ENCODE measurements at regions not wholly inside any gene's neighbourhood (a gene's known extent, or its start where the extent isn't known, plus 50 kb on each side); places are given as distances from the start of the nearest gene placed in this dataset.
A peak's percentile ranks its signal among the peaks of the same experiment; 100 is the strongest.

DNA sequence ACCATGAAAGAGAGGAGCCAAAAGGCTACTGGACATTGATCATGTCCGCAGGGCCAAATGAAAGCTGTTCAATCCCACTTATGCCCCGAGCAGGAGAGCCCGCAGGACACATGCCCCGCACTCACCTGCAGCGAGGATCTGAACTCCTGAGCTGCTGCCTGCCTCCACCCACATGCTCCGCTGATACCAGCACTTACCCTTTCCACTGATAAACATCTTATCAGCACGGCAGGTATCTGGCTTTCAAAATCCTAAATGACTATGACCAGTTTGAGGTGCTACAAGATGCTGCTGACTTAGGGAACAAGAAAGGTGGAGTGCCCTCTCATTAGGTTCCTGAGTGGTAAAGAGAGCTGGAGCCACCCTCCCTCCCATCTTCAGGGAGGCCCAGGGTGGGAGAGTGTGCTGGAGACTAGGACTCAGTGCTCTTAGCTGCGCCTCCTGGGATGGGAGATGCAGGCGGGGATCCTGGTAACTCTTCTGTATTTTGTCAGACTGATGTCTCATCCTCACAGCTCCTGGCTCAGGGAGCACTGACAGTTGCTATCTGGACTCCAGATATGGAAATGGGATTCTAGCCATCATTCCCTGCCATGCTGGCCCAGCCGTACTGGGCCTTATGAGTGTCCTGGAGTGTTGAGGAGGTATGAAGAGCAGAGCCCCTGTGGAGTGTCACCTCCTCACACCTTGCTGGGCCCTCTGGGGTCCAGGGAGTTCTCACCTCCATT, 86.4 kb upstream of the F3 start:
- no peak for ATAC-seq
- no peak for TF ChIP-seq CSDC2 (CRISPR knock-in tag; IDR thresholded peaks at IDR 0.05)

DNA sequence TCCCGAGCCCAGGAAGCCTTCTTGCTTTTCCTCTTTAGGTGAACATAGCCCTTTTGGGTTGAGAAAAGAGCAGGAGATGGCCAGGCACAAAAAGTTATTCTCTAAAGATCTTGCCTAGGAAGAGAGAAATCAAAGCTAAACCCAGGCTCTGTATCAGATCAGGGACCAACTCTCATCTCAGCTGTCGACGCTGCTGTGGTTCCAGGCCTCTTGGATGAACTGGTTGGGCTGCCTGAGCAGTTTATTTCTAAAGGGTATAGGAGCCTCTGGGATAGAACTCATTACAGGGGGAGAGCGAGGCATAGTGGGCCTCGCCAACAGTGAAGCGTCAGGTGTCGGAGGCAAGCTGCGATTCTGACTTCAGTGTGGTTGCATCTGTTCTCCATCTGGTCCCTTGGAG, 82.6 kb upstream of the F3 start:
- no peak for ATAC-seq
- TF ChIP-seq SNAI2 (CRISPR knock-in tag; IDR thresholded peaks at IDR 0.05), result no peak
- TF ChIP-seq, protein P1, sequence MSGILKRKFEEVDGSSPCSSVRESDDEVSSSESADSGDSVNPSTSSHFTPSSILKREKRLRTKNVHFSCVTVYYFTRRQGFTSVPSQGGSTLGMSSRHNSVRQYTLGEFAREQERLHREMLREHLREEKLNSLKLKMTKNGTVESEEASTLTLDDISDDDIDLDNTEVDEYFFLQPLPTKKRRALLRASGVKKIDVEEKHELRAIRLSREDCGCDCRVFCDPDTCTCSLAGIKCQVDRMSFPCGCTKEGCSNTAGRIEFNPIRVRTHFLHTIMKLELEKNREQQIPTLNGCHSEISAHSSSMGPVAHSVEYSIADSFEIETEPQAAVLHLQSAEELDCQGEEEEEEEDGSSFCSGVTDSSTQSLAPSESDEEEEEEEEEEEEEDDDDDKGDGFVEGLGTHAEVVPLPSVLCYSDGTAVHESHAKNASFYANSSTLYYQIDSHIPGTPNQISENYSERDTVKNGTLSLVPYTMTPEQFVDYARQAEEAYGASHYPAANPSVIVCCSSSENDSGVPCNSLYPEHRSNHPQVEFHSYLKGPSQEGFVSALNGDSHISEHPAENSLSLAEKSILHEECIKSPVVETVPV (CRISPR knock-in tag; IDR thresholded peaks at IDR 0.05), result no peak
- TF ChIP-seq PATZ1 (CRISPR knock-in tag; IDR thresholded peaks at IDR 0.05; ENCODE audit: borderline replicate concordance), result no peak
- TF ChIP-seq ISL1 (CRISPR knock-in tag; IDR thresholded peaks at IDR 0.05), result no peak
- TF ChIP-seq OSR1 (CRISPR knock-in tag; IDR thresholded peaks at IDR 0.05), result no peak
- no peak for TF ChIP-seq ARNTL (CRISPR knock-in tag; IDR thresholded peaks at IDR 0.05; ENCODE audit: borderline replicate concordance, low read depth)
- no peak for TF ChIP-seq GLIS3 (CRISPR knock-in tag; IDR thresholded peaks at IDR 0.05)
- no peak for TF ChIP-seq RARB (CRISPR knock-in tag; IDR thresholded peaks at IDR 0.05)

- ATAC-seq, result peak; percentile 7; the same call in 1 of the 3 replicates
- TF ChIP-seq, protein P2, sequence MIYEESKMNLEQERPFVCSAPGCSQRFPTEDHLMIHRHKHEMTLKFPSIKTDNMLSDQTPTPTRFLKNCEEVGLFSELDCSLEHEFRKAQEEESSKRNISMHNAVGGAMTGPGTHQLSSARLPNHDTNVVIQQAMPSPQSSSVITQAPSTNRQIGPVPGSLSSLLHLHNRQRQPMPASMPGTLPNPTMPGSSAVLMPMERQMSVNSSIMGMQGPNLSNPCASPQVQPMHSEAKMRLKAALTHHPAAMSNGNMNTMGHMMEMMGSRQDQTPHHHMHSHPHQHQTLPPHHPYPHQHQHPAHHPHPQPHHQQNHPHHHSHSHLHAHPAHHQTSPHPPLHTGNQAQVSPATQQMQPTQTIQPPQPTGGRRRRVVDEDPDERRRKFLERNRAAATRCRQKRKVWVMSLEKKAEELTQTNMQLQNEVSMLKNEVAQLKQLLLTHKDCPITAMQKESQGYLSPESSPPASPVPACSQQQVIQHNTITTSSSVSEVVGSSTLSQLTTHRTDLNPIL (CRISPR knock-in tag; IDR thresholded peaks at IDR 0.05; ENCODE audit: low read depth), result no peak
- TF ChIP-seq ZNF565 (CRISPR knock-in tag; conservative IDR thresholded peaks at IDR 0.05; ENCODE audit: low read depth) (no peak), TCF4 (CRISPR knock-in tag; IDR thresholded peaks at IDR 0.05; ENCODE audit: borderline replicate concordance) (no peak), RARB (CRISPR knock-in tag; IDR thresholded peaks at IDR 0.05) (no peak)
Observed at GRCh38 chr1:94623560-94624148, 82.1 kb upstream of the F3 start.

DNA sequence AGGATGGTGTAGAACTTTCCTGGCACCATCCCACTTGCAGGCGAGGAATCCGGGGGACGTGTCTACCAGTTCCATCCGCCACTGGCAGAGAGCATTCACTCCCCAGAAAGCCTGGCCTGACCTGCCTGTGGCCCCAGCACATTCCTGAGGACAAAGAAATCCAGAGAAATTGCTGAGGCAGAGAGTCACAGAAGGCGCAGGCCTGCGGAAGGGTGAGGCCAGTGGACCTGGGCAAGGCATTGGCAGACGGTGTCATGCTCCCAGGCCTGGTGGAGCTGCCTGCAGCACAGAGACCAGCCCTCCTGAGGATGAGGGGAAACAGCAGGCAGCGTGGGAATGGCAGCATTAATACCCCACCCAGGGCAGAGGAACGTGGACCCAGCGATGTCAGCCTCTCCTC, 81.2 kb upstream of the F3 start:
- ATAC-seq, result peak; percentile 88
- TF ChIP-seq RARB (CRISPR knock-in tag; IDR thresholded peaks at IDR 0.05) (no peak), ISL1 (CRISPR knock-in tag; IDR thresholded peaks at IDR 0.05) (no peak), OSR1 (CRISPR knock-in tag; IDR thresholded peaks at IDR 0.05) (0 out of 2 replicates have a peak, but pooled peaks have one; percentile 30), ZC3H10 (CRISPR knock-in tag; IDR thresholded peaks at IDR 0.05) (no peak), GLIS3 (CRISPR knock-in tag; IDR thresholded peaks at IDR 0.05) (no peak), ZFP3 (CRISPR knock-in tag; IDR thresholded peaks at IDR 0.05) (no peak)

- TF ChIP-seq POU6F1 (CRISPR knock-in tag; IDR thresholded peaks at IDR 0.05; ENCODE audit: borderline replicate concordance, low read depth) (no peak), ARNTL (CRISPR knock-in tag; IDR thresholded peaks at IDR 0.05; ENCODE audit: borderline replicate concordance, low read depth) (no peak), ZNF8 (CRISPR knock-in tag; IDR thresholded peaks at IDR 0.05) (no peak), TCF4 (CRISPR knock-in tag; IDR thresholded peaks at IDR 0.05; ENCODE audit: borderline replicate concordance) (no peak), ZNF70 (CRISPR knock-in tag; IDR thresholded peaks at IDR 0.05) (no peak), RARB (CRISPR knock-in tag; IDR thresholded peaks at IDR 0.05) (no peak), ZNF565 (CRISPR knock-in tag; conservative IDR thresholded peaks at IDR 0.05; ENCODE audit: low read depth) (no peak), OSR1 (CRISPR knock-in tag; IDR thresholded peaks at IDR 0.05) (no peak), ESRRG (CRISPR knock-in tag; IDR thresholded peaks at IDR 0.05) (no peak), CSDC2 (CRISPR knock-in tag; IDR thresholded peaks at IDR 0.05) (no peak), BACH2 (CRISPR knock-in tag; IDR thresholded peaks at IDR 0.05; ENCODE audit: borderline replicate concordance) (no peak), GLIS3 (CRISPR knock-in tag; IDR thresholded peaks at IDR 0.05) (no peak), ZFP30 (CRISPR knock-in tag; IDR thresholded peaks at IDR 0.05) (no peak)
- TF ChIP-seq, protein P1 (CRISPR knock-in tag; IDR thresholded peaks at IDR 0.05), result no peak
- TF ChIP-seq, protein P2 (CRISPR knock-in tag; IDR thresholded peaks at IDR 0.05; ENCODE audit: low read depth), result no peak
- no peak for ATAC-seq
Observed at GRCh38 chr1:94621802-94622201, 80.2 kb upstream of the F3 start.
